Loucy (cell line): ENCODE measurements at regions not wholly inside any gene's neighbourhood (a gene's known extent, or its start where the extent isn't known, plus 50 kb on each side); places are given as distances from the start of the nearest gene placed in this dataset.

Experiments
- H2AFZ ChIP-seq: fragments of 200-600 bp; sonication (generic); 2 replicates; pipeline ENCODE4 v1.6.0; 2016; ENCODE audit warnings: antibody characterized with exemption, mild to moderate bottlenecking, low read length, moderate library complexity
- H3F3A ChIP-seq: fragments of 200-600 bp; 2 replicates; pipeline ENCODE4 v1.6.0; 2016; ENCODE audit warnings: antibody characterized with exemption, low read depth, mild to moderate bottlenecking
- H3K27me3 ChIP-seq: fragments of 200-600 bp; sonication (generic); 2 replicates; pipeline ENCODE4 v1.6.1; 2014; ENCODE audit warnings: low read length, mild to moderate bottlenecking; ENCODE audit not compliant: insufficient read depth, poor library complexity, severe bottlenecking
- H3K36me3 ChIP-seq: fragments of 200-600 bp; sonication (generic); 2 replicates; pipeline ENCODE4 v1.6.1; 2016; ENCODE audit warnings: low read length; ENCODE audit not compliant: insufficient read depth
- H3K4me1 ChIP-seq: fragments of 200-600 bp; sonication (generic); 2 replicates; pipeline ENCODE4 v1.5.1; 2014; ENCODE audit warnings: low read length, mild to moderate bottlenecking; ENCODE audit not compliant: insufficient read depth, poor library complexity, severe bottlenecking
- H3K4me2 ChIP-seq: fragments of 200-600 bp; sonication (generic); 2 replicates; pipeline ENCODE4 v1.6.0; 2014; ENCODE audit warnings: antibody characterized with exemption, low read length, low read depth, mild to moderate bottlenecking; ENCODE audit not compliant: poor library complexity, severe bottlenecking
- H3K4me3 ChIP-seq: fragments of 200-600 bp; sonication (generic); 2 replicates; pipeline ENCODE4 v1.5.1; 2014; ENCODE audit warnings: low read length, mild to moderate bottlenecking, mixed read lengths; ENCODE audit not compliant: poor library complexity, severe bottlenecking
- H3K79me2 ChIP-seq: fragments of 200-600 bp; sonication (generic); 2 replicates; pipeline ENCODE4 v1.6.1; 2014; ENCODE audit warnings: low read length; ENCODE audit not compliant: insufficient read depth
- H3K9ac ChIP-seq: fragments of 200-600 bp; sonication (generic); 2 replicates; pipeline ENCODE4 v1.6.0; 2014; ENCODE audit warnings: mild to moderate bottlenecking, low read depth, low read length, moderate library complexity; ENCODE audit not compliant: poor library complexity, severe bottlenecking
- H3K9me2 ChIP-seq: fragments of 200-600 bp; sonication (generic); replicated peaks from 2 replicates; pipeline ENCODE4 v1.6.1; 2016; ENCODE audit warnings: low read depth, low read length, mixed read lengths
- H3K9me3 ChIP-seq: fragments of 200-600 bp; sonication (generic); 2 replicates; pipeline ENCODE4 v1.6.1; 2014; ENCODE audit warnings: mild to moderate bottlenecking, antibody characterized with exemption, low read length, low read depth; ENCODE audit not compliant: insufficient read depth
- H4K20me1 ChIP-seq: fragments of 200-600 bp; sonication (generic); 2 replicates; pipeline ENCODE4 v1.6.0; 2014; ENCODE audit warnings: antibody characterized with exemption, low read length, mild to moderate bottlenecking; ENCODE audit not compliant: insufficient read depth, poor library complexity, severe bottlenecking
- EZH2phosphoT487 ChIP-seq: fragments of 200-600 bp; IDR thresholded peaks from 2 replicates; pipeline ENCODE4 v1.6.1; 2018; ENCODE audit warnings: antibody characterized with exemption, mild to moderate bottlenecking, moderate library complexity, borderline replicate concordance
- TF ChIP-seq, protein P1 (sequence below): fragments of 200-600 bp; sonication (generic); conservative IDR thresholded peaks from 2 replicates; pipeline ENCODE4 v1.5.1; 2014; ENCODE audit warnings: mild to moderate bottlenecking, antibody characterized with exemption, low read length

DNA sequence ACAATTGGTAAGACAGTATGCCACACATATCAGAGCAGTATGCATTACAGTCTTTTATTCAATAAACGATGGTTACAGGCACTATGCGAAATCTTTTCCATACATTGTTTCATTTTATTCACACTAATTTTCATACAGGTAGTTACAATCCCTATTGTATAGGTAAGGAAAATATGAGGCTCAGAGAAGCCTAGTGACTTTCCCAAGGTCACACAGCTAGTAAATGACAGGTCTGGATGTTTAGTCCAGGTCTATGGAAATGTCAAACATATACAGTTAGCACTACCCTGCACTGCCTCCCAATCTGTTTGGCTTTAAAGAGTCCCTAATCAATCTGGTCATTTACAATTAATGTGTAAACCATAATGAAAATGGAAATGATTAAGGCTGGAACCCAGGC, 372.2 kb downstream of the MTX2 start:
- Histone ChIP-seq H3K79me2 (no peaks in the 10 kb centered on the region), H3F3A (no peaks in the 10 kb centered on the region), H3K9me2 (no peaks in the 10 kb centered on the region), H2AFZ (no peak overlapping the region), H3K4me2 (no peak overlapping the region), H3K9ac (no peak overlapping the region), H3K36me3 (no peaks in the 10 kb centered on the region), H3K27me3 (no peaks in the 10 kb centered on the region), H3K9me3 (no peaks in the 10 kb centered on the region), H4K20me1 (no peaks in the 10 kb centered on the region), H3K4me1 (no peaks in the 10 kb centered on the region), H3K4me3 (no peak overlapping the region)
- TF ChIP-seq EZH2phosphoT487 = no peak
- TF ChIP-seq, protein P1, sequence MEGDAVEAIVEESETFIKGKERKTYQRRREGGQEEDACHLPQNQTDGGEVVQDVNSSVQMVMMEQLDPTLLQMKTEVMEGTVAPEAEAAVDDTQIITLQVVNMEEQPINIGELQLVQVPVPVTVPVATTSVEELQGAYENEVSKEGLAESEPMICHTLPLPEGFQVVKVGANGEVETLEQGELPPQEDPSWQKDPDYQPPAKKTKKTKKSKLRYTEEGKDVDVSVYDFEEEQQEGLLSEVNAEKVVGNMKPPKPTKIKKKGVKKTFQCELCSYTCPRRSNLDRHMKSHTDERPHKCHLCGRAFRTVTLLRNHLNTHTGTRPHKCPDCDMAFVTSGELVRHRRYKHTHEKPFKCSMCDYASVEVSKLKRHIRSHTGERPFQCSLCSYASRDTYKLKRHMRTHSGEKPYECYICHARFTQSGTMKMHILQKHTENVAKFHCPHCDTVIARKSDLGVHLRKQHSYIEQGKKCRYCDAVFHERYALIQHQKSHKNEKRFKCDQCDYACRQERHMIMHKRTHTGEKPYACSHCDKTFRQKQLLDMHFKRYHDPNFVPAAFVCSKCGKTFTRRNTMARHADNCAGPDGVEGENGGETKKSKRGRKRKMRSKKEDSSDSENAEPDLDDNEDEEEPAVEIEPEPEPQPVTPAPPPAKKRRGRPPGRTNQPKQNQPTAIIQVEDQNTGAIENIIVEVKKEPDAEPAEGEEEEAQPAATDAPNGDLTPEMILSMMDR = no peak

DNA sequence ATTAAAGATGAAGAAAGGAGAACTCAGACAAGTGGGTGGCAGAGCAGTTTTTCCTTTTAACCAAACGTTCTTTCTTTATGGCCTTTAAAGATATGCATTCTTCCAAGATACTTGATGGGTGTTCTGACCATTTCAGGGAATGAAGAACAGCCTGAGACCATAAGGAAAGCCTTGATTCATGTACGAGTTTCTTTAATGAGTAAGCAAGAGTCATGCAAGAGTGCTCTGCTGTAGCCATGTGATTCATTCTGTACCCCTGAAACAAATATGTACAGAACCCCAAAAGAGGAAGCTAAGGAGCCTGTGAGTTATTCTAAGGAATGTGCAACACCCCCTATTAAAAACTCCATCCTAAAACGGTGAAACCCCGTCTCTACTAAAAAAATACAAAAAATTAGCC, 372.8 kb downstream of the MTX2 start:
- H3K9me3 ChIP-seq = no peaks in the 10 kb centered on the region
- no peaks in the 10 kb centered on the region for H3F3A ChIP-seq
- no peaks in the 10 kb centered on the region for H3K79me2 ChIP-seq
- H3K4me2 ChIP-seq = no peak overlapping the region
- H3K9me2 ChIP-seq = no peaks in the 10 kb centered on the region
- H3K4me3 ChIP-seq = no peak overlapping the region
- no peaks in the 10 kb centered on the region for H4K20me1 ChIP-seq
- no peak overlapping the region for H3K9ac ChIP-seq
- no peak overlapping the region for H2AFZ ChIP-seq
- H3K36me3 ChIP-seq = no peaks in the 10 kb centered on the region
- no peaks in the 10 kb centered on the region for H3K4me1 ChIP-seq
- TF ChIP-seq, protein P1 = no peak
- TF ChIP-seq EZH2phosphoT487 = no peak
- no peaks in the 10 kb centered on the region for H3K27me3 ChIP-seq

DNA sequence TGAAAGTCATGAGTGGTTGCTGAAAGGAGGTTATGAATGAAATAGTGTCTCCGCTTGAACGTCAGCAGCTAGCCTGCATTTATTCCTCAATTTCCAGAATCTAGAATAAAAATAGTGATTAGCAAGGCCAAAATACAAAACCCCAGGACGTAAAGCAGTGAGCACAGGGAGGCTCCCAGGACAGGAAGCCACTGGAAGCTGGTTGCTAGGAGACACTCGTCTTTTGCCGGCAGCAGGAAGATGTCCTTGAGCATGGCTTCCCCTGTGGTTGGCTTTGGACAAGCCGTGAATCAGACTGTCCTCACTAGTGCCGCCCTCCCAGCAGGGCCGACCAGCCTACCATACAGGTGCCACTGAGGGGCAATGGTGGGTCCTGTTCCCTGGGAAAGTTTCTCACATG, 374.4 kb downstream of the MTX2 start:
- Histone ChIP-seq H2AFZ (no peak overlapping the region), H3K9ac (no peak overlapping the region)
- no peak for TF ChIP-seq EZH2phosphoT487

DNA sequence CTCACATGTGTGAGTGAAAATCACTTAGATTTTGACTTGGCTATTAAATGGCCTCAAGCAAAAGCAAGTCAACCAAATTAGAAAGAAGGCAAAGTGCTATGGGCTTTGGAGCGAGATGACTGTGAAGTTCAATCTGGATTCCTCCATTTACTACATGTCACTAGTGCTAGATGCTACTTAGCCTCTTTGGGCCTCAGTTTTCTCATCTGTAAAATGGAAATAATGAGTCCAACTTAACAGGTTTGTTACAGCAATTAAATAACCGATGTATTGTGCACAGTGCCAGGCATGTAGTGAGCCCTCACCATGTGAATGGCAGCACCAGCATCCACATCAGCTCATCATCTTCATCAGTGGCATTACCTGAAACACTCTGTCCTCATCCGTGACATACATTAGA, 376.3 kb downstream of the MTX2 start:
- no peak overlapping the region for H3K9ac ChIP-seq
- no peaks in the 10 kb centered on the region for H4K20me1 ChIP-seq
- TF ChIP-seq, protein P1 = no peak
- no peak for TF ChIP-seq EZH2phosphoT487
- no peaks in the 10 kb centered on the region for H3K79me2 ChIP-seq
- H3K9me2 ChIP-seq = no peaks in the 10 kb centered on the region
- no peak overlapping the region for H3K4me3 ChIP-seq
- no peaks in the 10 kb centered on the region for H3K4me1 ChIP-seq
- H3F3A ChIP-seq = no peaks in the 10 kb centered on the region
- no peaks in the 10 kb centered on the region for H3K36me3 ChIP-seq
- H3K27me3 ChIP-seq = no peaks in the 10 kb centered on the region
- no peak overlapping the region for H3K4me2 ChIP-seq
- H2AFZ ChIP-seq = no peak overlapping the region
- no peaks in the 10 kb centered on the region for H3K9me3 ChIP-seq

More for the DNA sequence above, 374.4 kb downstream of the MTX2 start:
- Histone ChIP-seq H3K4me2 (no peak overlapping the region), H3K27me3 (no peaks in the 10 kb centered on the region), H3K4me3 (no peak overlapping the region), H3K9me3 (no peaks in the 10 kb centered on the region), H3K4me1 (no peaks in the 10 kb centered on the region), H3F3A (no peaks in the 10 kb centered on the region), H3K79me2 (no peaks in the 10 kb centered on the region), H4K20me1 (no peaks in the 10 kb centered on the region), H3K36me3 (no peaks in the 10 kb centered on the region), H3K9me2 (no peaks in the 10 kb centered on the region)
